MM.1S (cell line): ENCODE measurements at regions not wholly inside any gene's neighbourhood (a gene's known extent, or its start where the extent isn't known, plus 50 kb on each side); places are given as distances from the start of the nearest gene placed in this dataset.

ENCODE experiments used
- DNase-seq: peaks from one replicate; pipeline ENCODE4 v3.0.0-alpha.2; 2015
- H2AFZ ChIP-seq: fragments of 300-600 bp; sonication (generic); 2 replicates; pipeline ENCODE4 v1.6.0; 2016; ENCODE audit warnings: antibody characterized with exemption, low read length
- H3F3A ChIP-seq: fragments of 300-600 bp; sonication (generic); 2 replicates; pipeline ENCODE4 v1.6.1; 2016; ENCODE audit warnings: mild to moderate bottlenecking, antibody characterized with exemption, low read length, moderate library complexity, mixed read lengths; ENCODE audit not compliant: insufficient read depth
- H3K27ac ChIP-seq: fragments of 300-600 bp; sonication (generic); 2 replicates; pipeline ENCODE4 v1.5.1; 2016; ENCODE audit warnings: mild to moderate bottlenecking, low read length
- H3K27me3 ChIP-seq: fragments of 300-600 bp; sonication (generic); replicated peaks from 2 replicates; pipeline ENCODE4 v1.6.0; 2016; ENCODE audit warnings: low read length; ENCODE audit not compliant: insufficient read depth
- H3K36me3 ChIP-seq: fragments of 300-600 bp; sonication (generic); replicated peaks from 2 replicates; pipeline ENCODE4 v1.6.1; 2016; ENCODE audit warnings: mild to moderate bottlenecking, low read length, mixed read lengths; ENCODE audit not compliant: insufficient read depth
- H3K4me1 ChIP-seq: fragments of 300-600 bp; sonication (generic); 2 replicates; pipeline ENCODE4 v1.6.1; 2016; ENCODE audit warnings: low read length, mixed read lengths
- H3K4me2 ChIP-seq: fragments of 300-600 bp; sonication (generic); 2 replicates; pipeline ENCODE4 v1.6.0; 2016; ENCODE audit warnings: low read depth, low read length
- H3K4me3 ChIP-seq: fragments of 300-600 bp; sonication (generic); 2 replicates; pipeline ENCODE4 v1.5.1; 2016; ENCODE audit warnings: low read length, mixed read lengths
- H3K79me2 ChIP-seq: fragments of 300-600 bp; sonication (generic); 2 replicates; pipeline ENCODE4 v1.6.1; 2016; ENCODE audit warnings: mixed run types, low read length, mixed read lengths
- H3K9ac ChIP-seq: fragments of 300-600 bp; sonication (generic); 2 replicates; pipeline ENCODE4 v1.6.1; 2016; ENCODE audit warnings: low read length, mixed read lengths
- H3K9me2 ChIP-seq: fragments of 300-600 bp; sonication (generic); replicated peaks from 2 replicates; pipeline ENCODE4 v1.6.1; 2016; ENCODE audit warnings: mild to moderate bottlenecking, low read length, mixed read lengths; ENCODE audit not compliant: insufficient read depth
- H3K9me3 ChIP-seq: fragments of 300-600 bp; sonication (generic); replicated peaks from 2 replicates; pipeline ENCODE4 v1.6.1; 2016; ENCODE audit warnings: mild to moderate bottlenecking, low read length, mixed read lengths; ENCODE audit not compliant: insufficient read depth
- H4K20me1 ChIP-seq: fragments of 300-600 bp; sonication (generic); 2 replicates; pipeline ENCODE4 v1.6.1; 2016; ENCODE audit warnings: mild to moderate bottlenecking, low read length, moderate library complexity, mixed read lengths; ENCODE audit not compliant: insufficient read depth
- EZH2 ChIP-seq: fragments of 300-600 bp; sonication (generic); optimal IDR thresholded peaks from 2 replicates; pipeline ENCODE3; 2017; ENCODE audit warnings: low read depth, mild to moderate bottlenecking, antibody characterized with exemption, low read length, mixed read lengths
- EZH2phosphoT487 ChIP-seq: fragments of 300-600 bp; sonication (generic); IDR thresholded peaks from 2 replicates; pipeline ENCODE4 v1.6.1; 2018; ENCODE audit warnings: antibody characterized with exemption, low read length
- TF ChIP-seq, protein P1 (sequence below): fragments of 300-600 bp; sonication (generic); IDR thresholded peaks from 2 replicates; pipeline ENCODE4 v1.5.1; 2016; ENCODE audit warnings: antibody characterized with exemption, low read length, mixed read lengths

DNA sequence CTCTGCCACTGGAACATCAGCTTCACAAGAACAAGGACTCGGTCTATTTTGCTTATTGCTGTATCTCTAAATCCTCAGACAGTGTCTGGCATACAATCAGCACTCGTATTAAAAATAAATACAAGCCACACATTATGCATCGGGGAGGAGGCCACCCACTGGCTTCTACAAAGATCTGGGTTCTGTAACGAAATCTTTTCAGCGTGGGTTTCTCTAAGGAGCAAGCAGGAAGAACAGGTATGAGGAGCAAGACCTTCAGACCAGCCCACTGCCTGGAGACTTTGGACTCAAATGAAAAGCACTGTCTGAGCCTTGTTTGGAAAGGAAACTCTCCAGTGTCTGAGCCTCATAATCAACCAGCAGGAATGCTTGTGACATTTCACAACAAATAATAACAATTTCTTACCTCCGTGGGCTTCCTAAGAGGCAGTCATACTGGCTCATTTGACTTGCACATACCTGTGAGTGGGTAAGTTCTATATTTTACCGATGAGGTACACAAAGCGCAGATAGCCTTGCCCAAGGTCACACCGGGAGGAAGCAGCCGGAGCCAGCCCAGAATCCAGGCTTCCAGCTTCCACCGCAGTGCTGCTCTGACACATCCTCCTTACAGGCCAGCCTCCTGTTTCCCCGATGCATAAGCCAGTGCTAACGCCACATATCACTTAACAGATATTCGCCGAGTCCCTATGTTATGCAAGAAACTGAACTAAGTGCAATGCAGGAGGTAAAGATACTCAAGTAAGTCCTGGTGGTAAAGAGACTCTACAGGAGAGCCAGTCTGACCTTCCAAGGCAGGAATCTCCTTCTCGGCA, 118.6 kb upstream of the TNRC6C start:
- TF ChIP-seq EZH2 (no peak), EZH2phosphoT487 (no peak)
- TF ChIP-seq, protein P1, sequence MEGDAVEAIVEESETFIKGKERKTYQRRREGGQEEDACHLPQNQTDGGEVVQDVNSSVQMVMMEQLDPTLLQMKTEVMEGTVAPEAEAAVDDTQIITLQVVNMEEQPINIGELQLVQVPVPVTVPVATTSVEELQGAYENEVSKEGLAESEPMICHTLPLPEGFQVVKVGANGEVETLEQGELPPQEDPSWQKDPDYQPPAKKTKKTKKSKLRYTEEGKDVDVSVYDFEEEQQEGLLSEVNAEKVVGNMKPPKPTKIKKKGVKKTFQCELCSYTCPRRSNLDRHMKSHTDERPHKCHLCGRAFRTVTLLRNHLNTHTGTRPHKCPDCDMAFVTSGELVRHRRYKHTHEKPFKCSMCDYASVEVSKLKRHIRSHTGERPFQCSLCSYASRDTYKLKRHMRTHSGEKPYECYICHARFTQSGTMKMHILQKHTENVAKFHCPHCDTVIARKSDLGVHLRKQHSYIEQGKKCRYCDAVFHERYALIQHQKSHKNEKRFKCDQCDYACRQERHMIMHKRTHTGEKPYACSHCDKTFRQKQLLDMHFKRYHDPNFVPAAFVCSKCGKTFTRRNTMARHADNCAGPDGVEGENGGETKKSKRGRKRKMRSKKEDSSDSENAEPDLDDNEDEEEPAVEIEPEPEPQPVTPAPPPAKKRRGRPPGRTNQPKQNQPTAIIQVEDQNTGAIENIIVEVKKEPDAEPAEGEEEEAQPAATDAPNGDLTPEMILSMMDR: no peak
- Histone ChIP-seq H2AFZ (no peak overlapping the region), H3K79me2 (no peaks in the 10 kb centered on the region), H3K36me3 (no peaks in the 10 kb centered on the region), H3K9me3 (no peaks in the 10 kb centered on the region), H3K4me3 (no peak overlapping the region), H3K27ac (no peak overlapping the region), H3K4me1 (peaks cover 20% of the 10 kb centered on the region), H3K9ac (no peak overlapping the region), H3K9me2 (no peaks in the 10 kb centered on the region), H3K27me3 (peaks cover 74% of the 10 kb centered on the region), H3F3A (peaks cover 5% of the 10 kb centered on the region; the same call in 1 of the 2 replicates), H3K4me2 (no peak overlapping the region), H4K20me1 (no peaks in the 10 kb centered on the region)
- DNase-seq: no peak

DNA sequence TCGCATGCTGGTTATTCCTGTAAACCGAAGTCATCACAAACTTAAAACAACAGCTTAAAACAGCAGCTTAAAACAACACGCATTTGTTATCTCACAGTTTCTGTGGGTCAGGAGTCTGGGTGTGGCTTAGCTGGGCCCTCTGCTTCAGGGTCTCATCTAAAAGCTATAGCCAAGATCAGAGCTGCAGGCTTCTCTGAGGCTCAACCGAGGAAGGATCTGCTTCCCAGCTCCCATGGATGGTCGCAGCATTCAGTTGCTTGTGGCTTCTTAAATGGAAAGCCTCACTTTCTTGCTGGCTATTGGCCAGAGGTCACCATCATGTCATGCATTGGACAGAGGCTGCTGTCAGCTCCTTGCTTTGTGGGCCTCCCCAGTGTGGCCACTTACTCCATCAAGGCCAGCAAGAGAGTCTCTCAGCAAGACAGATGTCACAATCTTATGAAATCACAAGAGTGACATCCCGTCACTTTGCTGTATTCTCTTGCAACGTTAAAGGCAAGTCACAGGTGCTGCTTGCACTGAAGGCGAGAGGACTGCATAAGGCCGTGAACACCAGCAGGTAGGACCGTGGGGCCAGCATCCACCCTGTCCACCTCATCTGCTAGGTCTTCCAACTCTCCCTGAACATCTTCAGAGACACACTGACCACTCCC, 117.9 kb upstream of the TNRC6C start:
- Histone ChIP-seq H3K9me2 (no peaks in the 10 kb centered on the region), H3K27me3 (peaks cover 67% of the 10 kb centered on the region)
- no peak for DNase-seq

GRCh38 chr17:77841742-77842527, 116.6 kb upstream of the TNRC6C start:
- Histone ChIP-seq H3K79me2 (no peaks in the 10 kb centered on the region), H3K27ac (no peak overlapping the region), H3K9ac (no peak overlapping the region), H3K9me2 (no peaks in the 10 kb centered on the region), H4K20me1 (no peaks in the 10 kb centered on the region), H3K27me3 (peaks cover 63% of the 10 kb centered on the region), H3K4me1 (peaks cover 31% of the 10 kb centered on the region), H2AFZ (no peak overlapping the region), H3F3A (peaks cover 5% of the 10 kb centered on the region; the same call in 1 of the 2 replicates), H3K4me3 (no peak overlapping the region), H3K9me3 (no peaks in the 10 kb centered on the region), H3K36me3 (no peaks in the 10 kb centered on the region), H3K4me2 (no peak overlapping the region)
- no peak for DNase-seq
- TF ChIP-seq EZH2 (no peak), EZH2phosphoT487 (no peak)
- TF ChIP-seq, protein P1: no peak

More for the DNA sequence above, 117.9 kb upstream of the TNRC6C start:
- Histone ChIP-seq H3F3A (peaks cover 5% of the 10 kb centered on the region; the same call in 1 of the 2 replicates), H3K27ac (no peak overlapping the region), H3K9me3 (no peaks in the 10 kb centered on the region), H3K9ac (no peak overlapping the region), H3K4me1 (peaks cover 20% of the 10 kb centered on the region), H2AFZ (no peak overlapping the region), H3K4me3 (no peak overlapping the region), H3K4me2 (no peak overlapping the region), H4K20me1 (no peaks in the 10 kb centered on the region), H3K79me2 (no peaks in the 10 kb centered on the region), H3K36me3 (no peaks in the 10 kb centered on the region)
- TF ChIP-seq EZH2 (no peak), EZH2phosphoT487 (no peak)
- TF ChIP-seq, protein P1: no peak
